ENCODE measurements at regions not wholly inside any gene's neighbourhood (a gene's known extent, or its start where the extent isn't known, plus 50 kb on each side); places are given as distances from the start of the nearest gene placed in this dataset.

DNA sequence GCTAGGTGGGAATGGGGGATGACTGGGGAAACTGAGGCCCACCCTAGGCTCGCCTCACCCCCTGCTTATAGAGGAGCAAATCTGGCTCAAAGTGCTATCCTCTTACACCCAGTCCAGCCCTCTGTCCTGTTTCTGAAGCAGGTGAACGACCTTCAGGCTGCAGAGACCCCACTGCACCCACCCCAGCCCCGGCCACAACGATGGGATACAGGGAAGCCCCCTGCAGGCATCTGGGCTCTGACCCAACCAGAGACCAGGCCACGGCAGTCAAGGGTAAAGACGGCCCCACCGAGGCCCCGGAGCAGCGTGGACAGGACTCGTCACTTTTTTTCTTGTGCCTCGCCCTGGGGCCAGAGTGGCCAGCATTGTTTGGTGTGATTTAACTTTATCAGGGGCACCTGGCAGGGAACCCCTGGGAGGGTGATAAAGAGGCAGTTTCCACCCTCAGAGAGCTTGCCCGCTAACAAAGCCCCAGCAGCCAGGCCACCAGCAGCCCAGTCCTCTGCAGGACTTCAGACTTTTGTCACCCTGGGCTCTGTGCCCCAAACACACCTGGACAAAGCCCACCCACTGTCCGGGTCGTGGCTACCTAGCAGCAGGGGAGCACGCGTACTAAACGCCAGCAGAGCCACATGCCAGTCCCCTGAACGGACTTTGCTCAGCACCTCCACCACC is 612.6 kb downstream of the TBC1D22A start:
- no peak for DNase-seq

DNA sequence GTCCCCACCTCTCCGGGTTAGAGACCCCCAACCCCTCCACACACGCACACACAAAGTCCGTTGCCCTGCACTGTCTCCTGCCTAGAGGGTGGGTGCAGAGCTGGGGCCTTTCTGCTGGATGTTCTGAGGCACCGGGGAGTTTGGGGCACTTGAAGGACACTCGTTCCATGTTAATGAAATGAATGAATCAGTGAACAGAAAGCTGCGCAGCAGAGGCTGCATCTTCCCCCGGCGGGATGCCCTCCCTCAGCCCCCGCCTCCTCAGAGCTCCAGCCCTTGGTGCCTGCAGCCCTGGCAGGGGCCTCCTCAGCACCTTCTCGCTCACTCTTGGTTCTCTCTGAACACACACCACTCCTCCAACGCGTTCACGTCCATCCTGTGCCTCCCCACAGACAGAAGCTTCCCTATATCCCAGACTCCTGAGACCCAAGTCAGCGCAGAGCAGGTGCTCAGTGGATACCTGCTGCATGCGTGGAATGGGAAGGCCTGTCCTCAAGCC is 611.9 kb downstream of the TBC1D22A start:
- DNase-seq, result no peak

DNA sequence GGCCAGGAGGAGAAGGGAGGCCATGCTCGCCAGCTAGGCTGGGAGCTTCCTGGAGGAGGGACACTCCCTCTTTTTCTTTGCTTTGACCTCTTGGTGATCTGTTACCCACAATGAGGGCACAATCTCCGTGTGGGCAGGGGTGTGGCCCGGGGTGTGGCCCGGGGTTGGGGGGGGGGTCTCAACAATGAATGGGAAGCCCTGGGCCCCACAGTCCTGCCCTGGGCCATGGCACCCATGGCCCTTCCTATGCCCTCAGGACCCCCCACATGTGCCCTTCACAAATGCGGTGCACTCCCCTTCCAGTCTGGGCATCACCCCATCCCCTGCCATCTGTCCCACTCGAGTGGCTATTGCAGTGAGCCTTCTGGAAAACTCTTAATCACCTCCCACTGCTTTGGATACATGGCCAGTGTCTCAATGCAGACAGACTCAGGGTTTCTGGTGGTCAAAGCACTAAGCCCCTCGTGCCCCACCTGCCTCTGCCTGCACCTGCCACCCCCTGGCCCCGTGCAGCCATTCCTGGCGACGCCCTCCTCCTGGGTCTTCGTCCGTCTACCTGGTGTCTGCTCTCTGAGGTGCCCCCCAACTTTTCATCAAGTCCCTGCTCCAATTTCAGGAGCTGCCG is 611.3 kb downstream of the TBC1D22A start:
- DNase-seq, result no peak

DNA sequence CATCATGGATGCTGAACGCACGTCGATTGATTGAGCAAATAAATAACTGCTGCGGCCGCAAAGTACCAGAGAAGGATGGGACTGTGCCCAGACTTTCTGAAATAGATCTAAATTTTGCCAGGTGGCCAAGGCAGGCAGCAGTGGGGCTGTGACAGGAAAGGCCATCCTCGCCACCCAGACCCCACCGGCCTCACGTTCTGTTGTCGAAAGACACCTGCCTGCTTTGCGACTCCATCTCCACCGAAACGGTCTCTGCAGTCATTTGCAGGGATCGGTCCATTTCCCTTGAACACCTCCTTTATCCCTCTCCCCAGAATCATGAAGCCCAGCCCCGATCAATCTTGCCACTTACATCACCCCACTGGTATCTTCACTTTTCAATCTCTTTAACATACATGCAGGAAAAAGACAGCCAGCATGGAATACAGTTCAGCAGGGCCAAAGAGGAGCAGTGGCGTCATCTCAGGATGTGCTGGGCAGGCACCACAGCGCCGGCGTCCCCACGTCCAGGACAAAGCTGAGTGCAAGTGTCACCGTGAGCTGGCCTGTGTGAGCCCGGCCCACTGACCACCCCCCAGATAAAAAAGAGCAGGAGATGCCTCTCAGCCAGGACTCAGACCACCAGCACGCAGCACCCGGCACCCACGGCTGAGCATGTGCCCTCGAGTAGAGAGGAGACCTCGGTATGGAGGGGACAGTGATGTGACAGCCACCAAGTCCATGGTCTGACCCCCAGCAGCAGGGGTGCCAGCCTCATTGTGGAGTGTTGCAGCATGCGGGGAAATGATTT is 610.3 kb downstream of the TBC1D22A start:
- no peak for DNase-seq

DNA sequence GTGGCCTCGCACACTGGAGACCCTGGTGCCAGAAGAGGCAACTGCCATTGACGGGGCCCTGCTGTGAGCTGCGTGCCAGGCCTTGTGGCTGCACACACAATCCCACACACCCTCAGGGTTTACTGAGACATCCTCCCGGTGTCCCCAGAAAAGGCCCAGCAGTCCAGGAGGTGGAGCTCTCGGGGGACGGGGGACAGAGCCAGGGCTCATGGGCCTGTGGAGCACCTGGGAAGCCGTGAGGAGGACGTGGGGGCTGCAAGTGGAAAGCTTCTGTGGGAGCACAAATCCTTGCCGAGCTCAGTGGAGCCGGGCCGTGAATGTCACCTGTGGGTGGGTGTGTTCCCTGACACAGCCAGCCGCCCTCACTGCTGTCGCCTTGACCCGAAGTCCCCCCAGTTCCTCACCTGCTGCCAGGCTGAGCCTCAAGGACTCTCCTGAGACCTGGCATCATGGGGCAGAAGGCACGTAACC is 609.7 kb downstream of the TBC1D22A start:
- DNase-seq, result no peak

DNA sequence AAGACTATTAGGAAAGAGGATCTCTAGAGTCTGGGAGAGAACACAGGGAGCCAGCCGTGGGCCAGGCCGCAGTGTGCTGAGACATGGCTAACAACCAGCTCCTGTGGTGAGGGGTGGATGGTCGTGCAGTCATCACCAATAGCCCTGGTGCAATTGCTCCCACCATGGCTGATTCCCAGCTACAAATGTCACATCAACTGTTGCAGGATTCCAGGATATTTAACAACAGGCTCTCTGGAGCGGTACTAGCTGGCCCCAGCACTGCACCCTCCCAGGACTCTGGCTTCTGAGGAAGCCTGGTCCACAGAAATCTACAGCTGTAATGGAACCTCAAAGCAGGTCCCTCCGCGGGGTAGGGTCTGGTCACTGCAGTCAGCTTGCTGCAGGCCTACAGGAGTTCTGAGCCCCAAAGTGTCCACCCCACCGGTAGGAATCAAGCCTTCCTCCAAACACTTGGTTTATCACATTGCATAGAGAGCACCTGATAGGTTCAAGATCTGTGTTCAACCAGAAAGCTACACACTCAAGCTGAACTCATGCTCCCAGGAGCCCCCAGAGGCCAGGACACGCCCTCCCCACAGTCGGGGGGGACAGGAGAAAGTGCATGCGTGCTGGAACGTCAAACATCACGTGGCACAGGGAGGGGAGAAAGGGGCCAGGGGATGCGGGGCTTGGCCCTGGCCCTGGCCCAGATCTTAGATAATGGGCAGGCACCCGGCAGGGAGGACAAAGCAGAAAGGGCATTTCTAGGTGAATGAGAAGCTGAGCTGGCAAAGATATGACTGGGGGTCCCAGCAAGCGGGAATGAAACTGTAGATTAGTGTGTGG is 609.0 kb downstream of the TBC1D22A start:
- no peak for DNase-seq

DNA sequence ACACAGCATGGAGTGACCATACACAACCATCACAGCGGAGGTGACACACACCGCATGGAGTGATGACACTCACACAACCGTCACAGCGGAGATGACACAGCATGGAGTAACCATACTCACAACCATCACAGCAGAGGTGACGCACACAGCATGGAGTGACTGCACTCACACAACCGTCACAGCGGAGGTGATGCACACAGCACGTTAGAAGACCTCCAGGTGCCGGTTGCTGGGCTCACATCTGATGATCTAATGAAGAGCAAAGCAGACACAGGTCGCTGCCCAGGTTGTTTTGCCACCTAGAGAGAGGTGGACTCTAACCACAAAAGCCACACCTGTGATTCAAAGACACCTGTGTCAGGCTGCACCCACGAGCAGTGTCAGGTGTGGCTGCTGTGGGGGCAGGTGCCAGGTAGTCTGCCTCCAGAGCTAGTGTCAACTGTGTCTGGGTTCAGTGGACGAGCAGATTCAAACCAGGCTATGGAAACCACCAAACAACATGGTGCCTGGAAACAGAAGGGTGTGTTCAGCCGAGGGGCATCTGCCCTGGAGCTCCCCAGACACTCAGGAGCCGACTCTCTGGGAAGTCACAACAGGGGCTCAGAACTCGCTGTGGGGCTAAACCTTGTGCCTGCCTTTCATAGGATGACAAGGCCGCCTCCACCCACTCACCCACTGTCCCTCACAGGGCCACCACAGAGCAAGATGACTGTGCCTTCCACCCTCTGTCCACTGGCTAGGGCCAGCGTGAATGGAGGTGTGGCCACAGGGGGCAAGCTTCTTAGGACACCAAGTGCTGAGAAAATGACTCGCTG is 608.2 kb downstream of the TBC1D22A start:
- no peak for DNase-seq

DNA sequence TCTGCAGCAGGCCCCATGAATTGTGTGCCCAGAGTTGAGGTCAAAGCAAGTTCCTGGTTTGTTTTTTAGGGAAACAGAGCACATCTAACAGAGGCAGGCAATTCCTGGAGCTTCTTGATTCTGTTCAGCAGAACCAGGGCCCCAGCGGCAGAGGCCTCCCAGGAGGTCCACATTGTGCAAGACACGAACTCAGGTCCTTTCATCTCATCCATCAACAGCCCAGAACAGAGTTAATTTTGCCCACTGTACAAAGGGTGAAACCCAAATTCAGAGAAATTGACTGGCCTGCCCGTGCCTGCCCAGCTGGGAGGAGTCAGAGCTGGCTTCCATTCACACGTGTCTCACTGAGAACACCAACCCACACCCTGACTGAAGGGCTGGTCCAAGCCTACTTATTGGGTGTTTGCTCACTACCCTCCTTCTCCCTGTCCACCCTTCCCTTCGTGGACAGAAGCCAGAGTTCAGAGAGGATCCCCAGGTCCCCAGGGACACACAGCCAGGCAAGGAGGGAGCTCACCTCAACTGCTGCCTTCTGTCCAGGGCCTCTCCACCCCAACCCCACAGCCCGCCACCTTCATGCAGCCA is 607.1 kb downstream of the TBC1D22A start:
- DNase-seq, result no peak

DNA sequence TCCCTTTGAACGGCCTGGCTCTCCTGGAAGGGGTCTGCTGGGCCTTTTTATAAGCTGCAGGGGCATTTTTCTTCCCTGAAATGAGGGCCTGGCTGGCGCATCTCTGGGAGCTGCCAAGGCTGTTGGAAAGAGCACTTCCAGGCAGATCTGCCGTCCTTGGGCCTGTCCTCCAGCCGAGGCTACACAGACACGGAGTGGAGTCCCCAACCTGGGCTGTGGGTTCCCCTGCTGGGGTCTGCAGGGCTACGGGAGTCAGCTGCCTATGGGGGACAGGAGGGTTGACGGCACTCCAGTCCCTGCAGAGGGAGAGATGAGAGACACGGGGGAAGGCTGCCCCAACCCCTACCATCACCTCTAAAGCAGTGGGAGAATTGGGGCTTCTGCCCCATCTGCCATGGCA is 606.6 kb downstream of the TBC1D22A start:
- DNase-seq, result no peak

DNA sequence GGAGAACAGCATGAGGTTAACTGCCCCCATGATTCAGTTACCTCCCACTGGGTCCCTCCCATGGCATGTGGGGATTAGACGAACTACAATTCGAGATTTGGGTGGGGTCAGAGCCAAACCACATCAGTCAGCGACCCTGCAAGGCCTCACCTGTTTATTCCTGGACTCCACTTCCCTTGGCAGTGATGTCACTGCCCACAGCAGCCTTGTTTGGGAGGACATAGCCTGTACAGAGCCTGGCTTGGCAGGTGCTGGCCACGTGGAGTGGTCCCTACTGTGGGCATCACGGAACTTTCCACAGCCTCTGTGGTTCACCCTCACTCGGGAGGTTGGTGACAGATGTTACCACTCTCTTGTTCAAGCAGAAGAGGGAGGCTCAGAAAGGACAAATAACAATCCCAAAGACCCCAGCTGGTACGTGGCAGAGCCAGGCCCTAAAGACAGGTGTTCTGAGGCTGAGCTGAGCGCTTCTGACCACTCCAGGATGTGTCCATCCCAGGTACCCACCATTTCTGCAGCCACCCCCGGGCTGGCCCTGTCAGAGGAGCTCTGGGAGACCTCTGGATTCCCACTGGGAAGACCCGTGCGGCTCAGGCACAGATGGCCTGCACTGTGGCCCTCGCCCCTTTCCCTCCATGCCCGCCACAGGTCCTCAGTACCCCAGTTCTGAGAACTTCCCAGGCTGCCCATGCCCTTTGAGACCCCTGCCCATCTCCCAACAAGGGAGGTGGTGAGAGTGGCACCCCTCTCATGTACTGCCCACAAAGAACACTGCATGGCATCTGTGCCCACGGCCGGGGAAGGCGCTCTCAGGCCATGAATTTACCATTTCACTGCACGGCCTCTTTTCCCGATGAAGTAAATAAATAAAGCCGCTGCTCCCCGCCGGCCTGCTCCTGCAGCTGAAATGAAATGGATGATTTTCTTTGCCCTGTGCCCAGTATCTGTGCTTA is 605.8 kb downstream of the TBC1D22A start:
- DNase-seq, result no peak

DNA sequence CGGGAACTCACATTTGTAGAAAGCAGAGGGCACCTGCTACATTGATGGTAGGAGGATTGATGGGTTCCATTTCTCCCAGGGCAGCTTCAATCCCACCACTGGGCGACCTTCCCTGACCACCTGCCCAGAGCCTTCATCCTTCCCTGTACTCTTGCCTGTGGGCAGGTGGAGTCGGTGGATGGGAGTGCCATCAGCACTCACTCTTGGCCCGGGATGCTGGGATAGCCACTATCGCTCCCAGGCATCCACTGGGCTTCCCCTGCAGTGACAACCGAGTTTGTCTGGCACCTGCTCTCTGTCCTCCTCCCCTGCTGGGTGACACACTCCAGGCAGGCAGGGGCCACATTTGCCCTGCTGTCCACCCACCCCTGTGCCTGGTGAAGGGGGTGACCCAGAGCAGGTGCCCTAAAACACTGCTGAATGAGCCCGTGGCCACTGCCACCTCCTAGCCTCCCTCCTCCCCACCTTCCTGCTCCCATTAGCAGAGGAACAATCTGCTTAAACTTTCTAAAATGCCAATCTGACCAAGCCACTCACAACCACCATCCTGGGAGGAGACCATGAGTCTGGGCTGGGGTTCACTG is 604.7 kb downstream of the TBC1D22A start:
- DNase-seq, result no peak

DNA sequence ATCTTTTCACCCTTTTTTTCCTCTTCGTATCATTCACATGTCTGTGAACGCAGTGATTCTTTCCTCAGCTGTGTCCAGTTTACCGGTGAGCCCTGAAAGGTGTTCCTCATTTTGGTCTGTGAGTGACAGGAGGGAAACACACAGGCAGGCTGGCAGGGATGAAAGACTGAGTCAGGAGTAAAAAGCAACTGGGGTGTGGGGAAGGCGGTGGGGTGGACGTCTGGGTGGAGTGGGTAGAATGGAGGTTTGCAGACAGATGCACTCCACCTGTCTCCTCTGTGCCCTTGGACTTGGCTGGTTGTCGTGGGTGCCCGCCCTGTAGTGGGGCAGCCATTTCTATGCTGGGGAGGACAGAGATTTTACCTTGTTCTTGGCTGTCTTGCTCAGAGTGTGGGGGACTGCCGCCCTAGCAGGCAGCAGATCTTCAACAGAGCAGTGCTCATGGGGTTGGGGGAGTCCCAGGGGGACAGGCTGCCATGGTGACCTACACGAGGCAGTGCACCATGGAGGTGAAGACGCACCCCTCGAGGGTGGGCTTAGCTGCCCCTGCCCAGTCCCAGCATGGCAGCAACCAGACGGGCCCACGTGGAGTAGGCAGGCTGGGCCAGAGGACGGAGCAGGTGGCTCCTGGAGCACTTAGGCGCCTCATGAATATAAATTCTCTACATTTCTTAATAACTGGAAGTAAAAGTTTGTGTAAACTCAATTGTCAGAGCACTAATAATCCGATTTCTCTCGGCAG is 603.7 kb downstream of the TBC1D22A start:
- DNase-seq, result no peak

DNA sequence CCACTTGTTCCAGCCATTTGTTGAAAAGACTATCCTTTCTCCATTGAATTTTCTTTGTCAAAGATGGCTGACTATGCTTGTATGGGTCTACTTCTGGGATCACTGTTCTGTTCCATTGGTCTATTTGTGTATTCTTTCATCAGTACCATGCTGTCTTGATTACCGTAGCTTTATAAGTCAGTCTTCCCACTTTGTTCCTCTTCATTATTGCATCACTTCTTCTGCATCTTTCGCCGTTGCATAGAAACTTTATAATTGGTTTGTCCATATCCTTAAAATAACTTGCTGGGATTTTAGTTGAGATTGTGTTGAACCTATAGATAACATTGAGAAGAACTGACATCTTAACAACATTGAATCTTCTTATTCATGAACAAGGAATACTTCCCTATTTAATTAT is 598.8 kb downstream of the TBC1D22A start:
- DNase-seq, result no peak

DNA sequence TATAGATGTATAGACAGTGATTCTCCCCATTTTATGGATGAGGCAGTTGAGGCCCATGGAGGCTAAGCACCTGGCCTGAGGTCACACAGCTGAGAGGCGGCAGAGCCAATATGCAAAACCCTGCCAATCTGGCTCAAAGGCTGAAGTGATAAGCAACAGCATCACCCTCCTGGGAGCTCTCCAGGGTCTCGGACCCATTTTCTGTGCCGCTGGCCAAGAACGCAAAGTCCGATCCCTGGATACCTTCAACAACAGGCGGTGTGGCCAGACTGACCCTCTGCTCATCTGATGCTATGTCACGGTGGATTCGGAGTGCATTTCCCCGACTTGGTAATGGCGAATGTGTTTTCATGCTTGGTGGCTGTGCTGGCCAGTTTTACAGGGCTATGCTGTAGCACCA is 595.0 kb downstream of the TBC1D22A start:
- DNase-seq, result no peak

DNA sequence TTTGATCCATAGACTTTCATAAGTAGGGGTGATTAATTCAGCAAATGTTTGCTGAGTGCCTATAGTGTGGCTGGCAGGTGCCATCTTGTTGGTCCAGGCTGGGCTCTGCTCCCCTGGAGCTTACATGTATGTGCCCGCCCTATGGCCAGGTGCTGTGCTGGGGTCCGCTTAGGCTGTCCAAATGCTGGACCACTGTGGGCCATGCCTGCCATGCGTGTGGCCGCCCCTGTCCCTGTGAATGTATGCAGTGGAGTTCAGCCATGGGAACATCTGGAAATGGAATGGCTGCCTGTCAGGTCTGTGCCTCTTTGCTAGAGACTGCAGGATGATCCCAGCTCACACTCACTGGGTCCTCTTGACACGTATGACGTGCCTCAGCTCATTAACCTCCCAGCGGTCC is 594.6 kb downstream of the TBC1D22A start:
- no peak for DNase-seq

DNA sequence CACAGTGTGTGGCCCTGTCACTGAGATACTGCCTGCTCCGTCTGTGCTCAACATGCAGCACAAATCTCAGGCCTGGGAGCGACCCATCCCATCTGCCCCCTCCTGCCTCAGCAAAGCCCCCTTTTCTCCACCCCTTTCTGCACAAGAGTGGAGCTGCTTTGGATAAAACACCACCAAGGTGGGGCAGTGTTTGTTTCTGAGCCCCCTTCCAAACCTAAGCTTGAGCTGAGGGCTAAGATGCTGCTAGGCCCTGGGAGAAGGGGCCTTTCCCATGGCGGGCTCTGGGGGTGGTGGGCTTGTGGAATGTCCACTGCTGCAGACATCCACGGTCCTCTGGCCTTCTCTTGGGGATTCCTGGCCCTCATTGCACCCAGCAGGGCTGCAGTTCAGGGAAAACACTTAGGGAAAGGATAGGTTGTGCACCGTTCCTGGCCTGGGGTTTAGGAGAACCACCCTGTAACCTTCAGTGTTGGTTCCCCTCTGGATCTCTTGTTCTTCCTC is 594.1 kb downstream of the TBC1D22A start:
- DNase-seq, result no peak

DNA sequence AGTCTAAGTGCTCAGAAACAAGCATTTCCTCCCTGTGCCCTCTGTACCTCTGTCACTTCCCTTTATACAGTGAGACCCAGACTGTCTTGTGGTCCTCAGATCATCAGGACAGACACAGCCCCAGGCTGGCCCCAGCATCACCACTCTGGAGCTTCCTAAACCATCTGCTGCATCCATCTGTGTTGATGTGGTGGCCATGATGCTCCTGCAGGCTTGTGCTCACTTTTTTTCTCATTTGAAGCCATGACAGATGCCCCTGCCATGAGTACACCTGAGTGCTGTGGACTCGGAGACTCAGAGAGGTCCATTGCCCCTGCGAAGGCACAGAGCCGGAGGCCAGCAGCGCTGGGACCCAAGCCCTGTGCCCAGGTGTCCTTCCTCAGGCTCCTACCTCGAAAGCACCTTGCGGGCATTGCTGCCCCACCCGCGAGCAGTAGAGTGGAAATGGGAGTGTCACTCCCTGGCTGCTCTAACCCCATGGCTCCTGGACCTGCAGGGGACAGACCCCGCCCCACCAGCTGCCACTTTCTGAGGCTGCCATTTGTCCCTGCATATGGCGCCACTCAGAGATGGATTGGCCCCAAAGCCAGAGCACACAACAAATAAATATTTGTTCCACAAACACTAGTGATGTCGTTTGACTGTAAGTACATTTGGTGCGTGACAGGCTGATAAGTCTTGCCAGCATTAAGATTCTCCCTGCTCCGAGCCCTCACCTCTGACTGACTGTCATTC is 593.5 kb downstream of the TBC1D22A start:
- DNase-seq, result no peak

DNA sequence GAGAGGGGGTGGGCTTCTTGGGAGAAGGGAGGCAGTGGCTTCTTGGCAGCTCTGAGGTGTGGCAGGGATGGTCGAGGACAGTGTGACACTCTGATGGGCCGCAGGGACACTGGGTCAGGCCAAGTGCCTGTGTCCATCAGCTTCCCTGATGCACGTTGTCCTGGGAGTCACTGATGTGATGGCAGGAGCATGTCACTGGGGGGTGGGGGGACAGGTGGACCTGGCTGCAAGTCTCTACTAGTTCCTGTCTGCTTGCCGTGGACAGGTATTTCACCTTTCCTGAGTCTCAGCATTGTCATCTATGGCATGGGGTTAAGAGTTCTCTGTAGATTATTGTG is 592.9 kb downstream of the TBC1D22A start:
- DNase-seq, result no peak

Measured in activated T-cell treated with anti-CD3 and anti-CD28 coated beads, Interleukin-2, amount 50 U/mL, for 48 hours (primary cell).